Lung (tissue), 11 donors: ENCODE measurements at regions not wholly inside any gene's neighbourhood (a gene's known extent, or its start where the extent isn't known, plus 50 kb on each side); places are given as distances from the start of the nearest gene placed in this dataset.

Experiments
- ATAC-seq: fragments of 200-7000 bp; cut with Tn5 transposase; one replicate; pipeline ENCODE4 v1.9.1; 2020; ENCODE audit warnings: moderate number of reproducible peaks; ENCODE audit not compliant: insufficient read depth, low FRiP score
- DNase-seq, 3 donors: peaks; one replicate each; pipeline ENCODE4 v3.0.0-alpha.2; 2013 to 2017
- H3K27ac ChIP-seq, 2 donors: one replicate each; pipeline ENCODE4 v1.5.1; 2013; ENCODE audit warnings: mild to moderate bottlenecking in 2 of 2, moderate library complexity in 2 of 2, control low read depth in 1 of 2, inconsistent platforms in 1 of 2, low read depth in 1 of 2, low read length in 1 of 2
- H3K27me3 ChIP-seq, 3 donors: one replicate each; pipeline ENCODE4 v1.5.1; 2013; ENCODE audit warnings: low read length in 2 of 3; ENCODE audit not compliant: control insufficient read depth in 3 of 3, insufficient read depth in 3 of 3
- H3K36me3 ChIP-seq, 4 donors: one replicate each; pipeline ENCODE4 v1.5.1; 2013; ENCODE audit warnings: low read length in 4 of 4, mild to moderate bottlenecking in 1 of 4, moderate library complexity in 1 of 4; ENCODE audit not compliant: control insufficient read depth in 4 of 4, insufficient read depth in 4 of 4
- H3K4me1 ChIP-seq, 5 donors: one replicate each; pipeline ENCODE4 v1.5.1; 2013; ENCODE audit warnings: low read length in 5 of 5, mild to moderate bottlenecking in 2 of 5, moderate library complexity in 1 of 5; ENCODE audit not compliant: control insufficient read depth in 5 of 5, insufficient read depth in 5 of 5
- H3K4me3 ChIP-seq: one replicate; pipeline ENCODE4 v1.5.1; 2013; ENCODE audit warnings: mild to moderate bottlenecking, control low read depth, moderate library complexity
- H3K9ac ChIP-seq, 2 donors: one replicate each; pipeline ENCODE4 v1.5.1; 2013; ENCODE audit warnings: low read length in 2 of 2, control low read depth in 1 of 2; ENCODE audit not compliant: insufficient read depth in 1 of 2
- H3K9me3 ChIP-seq, 4 donors: one replicate each; pipeline ENCODE4 v1.5.1; 2013; ENCODE audit warnings: low read length in 3 of 4, mild to moderate bottlenecking in 1 of 4, moderate library complexity in 1 of 4; ENCODE audit not compliant: control insufficient read depth in 4 of 4, insufficient read depth in 3 of 4
- CTCF ChIP-seq: IDR thresholded peaks from 2 replicates; pipeline ENCODE4 v1.5.1; 2012; ENCODE audit warnings: mild to moderate bottlenecking; ENCODE audit errors: control extremely low read depth, extremely low read depth
- WGBS, 2 donors: extraction: QIAGEN DNeasy Blood & Tissue Kit; methylation state at CpG; one replicate each; pipeline ENCODE4 v1.1.7; 2013; 5-methylcytosine and 5-hydroxymethylcytosine counted together
- donor health status: control.
- donor health status: control.
- donor health status: Bipolar disorder and iron deficiency.
- donor health status: healthy.
- donor health status: DM: yes; HTN: yes; CAD: no.

GRCh38 chr19:13610039-13610691 is 103.9 kb upstream of the CACNA1A start:
- DNase-seq (no peak), ATAC-seq (no peak)

GRCh38 chr19:13606156-13606555 is 99.9 kb upstream of the CACNA1A start:
- Histone ChIP-seq H3K4me1 (no peaks in the 10 kb centered on the region), H3K27ac (no peak overlapping the region), H3K4me3 (no peak overlapping the region), H3K27me3 (no peaks in the 10 kb centered on the region), H3K36me3 (no peaks in the 10 kb centered on the region), H3K9me3 (no peaks in the 10 kb centered on the region), H3K9ac (no peak overlapping the region)
- WGBS, 2 donors = 89 to 91% methylated on average over 13 of the region's 13 CpGs
- no peak for ATAC-seq
- no peak for DNase-seq
- no peak for TF ChIP-seq CTCF

More at GRCh38 chr19:13610039-13610691, 103.9 kb upstream of the CACNA1A start:
- no peak for TF ChIP-seq CTCF
- Histone ChIP-seq H3K9me3 (no peaks in the 10 kb centered on the region), H3K27ac (no peak overlapping the region), H3K4me1 (no peaks in the 10 kb centered on the region), H3K4me3 (no peak overlapping the region), H3K36me3 (no peaks in the 10 kb centered on the region), H3K27me3 (no peaks in the 10 kb centered on the region), H3K9ac (no peak overlapping the region)
- WGBS, 2 donors = 31 to 38% methylated on average over 15 of the region's 15 CpGs

GRCh38 chr19:13604902-13605586 is 98.8 kb upstream of the CACNA1A start:
- WGBS, 2 donors = 63 to 65% methylated on average over 4 of the region's 4 CpGs
- Histone ChIP-seq H3K9ac (no peak overlapping the region), H3K36me3 (no peaks in the 10 kb centered on the region), H3K4me3 (no peak overlapping the region), H3K27ac (no peak overlapping the region), H3K27me3 (no peaks in the 10 kb centered on the region), H3K4me1 (no peaks in the 10 kb centered on the region), H3K9me3 (no peaks in the 10 kb centered on the region)
- DNase-seq (no peak), ATAC-seq (no peak)
- TF ChIP-seq CTCF = no peak

GRCh38 chr19:13600802-13601201 is 94.5 kb upstream of the CACNA1A start:
- no peak overlapping the region for H3K27ac ChIP-seq
- WGBS, 2 donors = 78 to 79% methylated on average over 6 of the region's 6 CpGs
- no peaks in the 10 kb centered on the region for H3K36me3 ChIP-seq
- no peak for ATAC-seq
- no peak for DNase-seq
- H3K27me3 ChIP-seq = no peaks in the 10 kb centered on the region
- no peak overlapping the region for H3K9ac ChIP-seq
- TF ChIP-seq CTCF = no peak
- H3K9me3 ChIP-seq = no peaks in the 10 kb centered on the region
- H3K4me1 ChIP-seq = no peaks in the 10 kb centered on the region
- no peak overlapping the region for H3K4me3 ChIP-seq
